Karpas-422 (cell line): ENCODE measurements at regions not wholly inside any gene's neighbourhood (a gene's known extent, or its start where the extent isn't known, plus 50 kb on each side); places are given as distances from the start of the nearest gene placed in this dataset.

Experiments
- DNase-seq: peaks from one replicate; pipeline ENCODE4 v3.0.0-alpha.2; 2015
- H2AFZ ChIP-seq: fragments of 200-600 bp; sonication (generic); 2 replicates; pipeline ENCODE4 v1.6.1; 2014; ENCODE audit warnings: antibody characterized with exemption, low read length, mixed read lengths
- H3K27ac ChIP-seq: fragments of 200-600 bp; sonication (generic); 2 replicates; pipeline ENCODE4 v1.5.1; 2014; ENCODE audit warnings: mild to moderate bottlenecking, low read length, moderate library complexity
- H3K27me3 ChIP-seq: fragments of 200-600 bp; sonication (generic); 2 replicates; pipeline ENCODE4 v1.6.1; 2014; ENCODE audit warnings: low read length, mixed read lengths
- H3K36me3 ChIP-seq: fragments of 200-600 bp; sonication (generic); 2 replicates; pipeline ENCODE4 v1.6.1; 2014; ENCODE audit warnings: low read length, mixed read lengths; ENCODE audit not compliant: insufficient read depth
- H3K4me1 ChIP-seq: fragments of 200-600 bp; sonication (generic); 2 replicates; pipeline ENCODE4 v1.6.1; 2014; ENCODE audit warnings: mild to moderate bottlenecking, low read length, mixed read lengths
- H3K4me2 ChIP-seq: fragments of 200-600 bp; sonication (generic); 2 replicates; pipeline ENCODE4 v1.6.1; 2014; ENCODE audit warnings: low read length, low read depth, mild to moderate bottlenecking; ENCODE audit not compliant: poor library complexity, severe bottlenecking
- H3K4me3 ChIP-seq: fragments of 200-600 bp; sonication (generic); 2 replicates; pipeline ENCODE4 v1.5.1; 2014; ENCODE audit warnings: mild to moderate bottlenecking, antibody characterized with exemption, low read length, mixed read lengths
- H3K79me2 ChIP-seq: fragments of 200-600 bp; sonication (generic); 2 replicates; pipeline ENCODE4 v1.6.1; 2014; ENCODE audit warnings: mild to moderate bottlenecking, low read length, mixed read lengths
- H3K9ac ChIP-seq: fragments of 200-600 bp; sonication (generic); 2 replicates; pipeline ENCODE4 v1.6.0; 2014; ENCODE audit warnings: low read length
- H3K9me2 ChIP-seq: fragments of 200-600 bp; sonication (generic), shearing (Covaris generic); replicated peaks from 2 replicates; pipeline ENCODE4 v1.6.0; 2014; ENCODE audit warnings: mild to moderate bottlenecking, low read length, moderate library complexity; ENCODE audit not compliant: insufficient read depth
- H3K9me3 ChIP-seq: fragments of 300-700, 200-600 bp; sonication (generic); 2 replicates; pipeline ENCODE4 v1.6.1; 2014; ENCODE audit warnings: low read length, mixed read lengths
- H4K20me1 ChIP-seq: fragments of 200-600 bp; sonication (generic); 2 replicates; pipeline ENCODE4 v1.6.1; 2014; ENCODE audit warnings: mild to moderate bottlenecking, antibody characterized with exemption, low read length, low read depth; ENCODE audit not compliant: insufficient read depth

- H3K4me2 ChIP-seq, result no peak overlapping the region
- H2AFZ ChIP-seq, result no peak overlapping the region
- no peaks in the 10 kb centered on the region for H3K79me2 ChIP-seq
Measured at GRCh38 chr1:219271818-219272535, 98.3 kb downstream of the LYPLAL1 start.

GRCh38 chr1:219269171-219269570 lies 95.5 kb downstream of the LYPLAL1 start:
- no peak overlapping the region for H3K4me2 ChIP-seq

More at GRCh38 chr1:219271818-219272535, 98.3 kb downstream of the LYPLAL1 start:
- no peaks in the 10 kb centered on the region for H3K27me3 ChIP-seq
- no peaks in the 10 kb centered on the region for H3K36me3 ChIP-seq
- no peaks in the 10 kb centered on the region for H3K9me3 ChIP-seq
- H3K27ac ChIP-seq, result no peak overlapping the region
- H3K9me2 ChIP-seq, result no peaks in the 10 kb centered on the region
- H3K4me1 ChIP-seq, result peaks cover 26% of the 10 kb centered on the region
- H4K20me1 ChIP-seq, result no peaks in the 10 kb centered on the region
- no peak overlapping the region for H3K4me3 ChIP-seq
- no peak overlapping the region for H3K9ac ChIP-seq
- DNase-seq, result no peak

GRCh38 chr1:219266524-219266923 lies 92.8 kb downstream of the LYPLAL1 start:
- H3K27ac ChIP-seq, result no peak overlapping the region
- no peaks in the 10 kb centered on the region for H4K20me1 ChIP-seq
- no peak overlapping the region for H3K9ac ChIP-seq
- H3K4me3 ChIP-seq, result no peak overlapping the region
- no peak for DNase-seq
- 0 out of 2 replicates have a peak, but pooled peaks cover 10% of the 10 kb centered on the region for H3K79me2 ChIP-seq
- no peak overlapping the region for H2AFZ ChIP-seq
- peaks cover 26% of the 10 kb centered on the region for H3K4me1 ChIP-seq
- no peak overlapping the region for H3K4me2 ChIP-seq
- no peaks in the 10 kb centered on the region for H3K36me3 ChIP-seq
- H3K9me2 ChIP-seq, result no peaks in the 10 kb centered on the region
- H3K27me3 ChIP-seq, result no peaks in the 10 kb centered on the region
- H3K9me3 ChIP-seq, result no peaks in the 10 kb centered on the region

More at GRCh38 chr1:219269171-219269570, 95.5 kb downstream of the LYPLAL1 start:
- Histone ChIP-seq H3K79me2 (0 out of 2 replicates have a peak, but pooled peaks cover 4% of the 10 kb centered on the region), H3K9me2 (no peaks in the 10 kb centered on the region), H3K4me3 (no peak overlapping the region), H3K4me1 (peaks cover 26% of the 10 kb centered on the region), H3K9ac (no peak overlapping the region), H4K20me1 (no peaks in the 10 kb centered on the region), H3K27ac (0 out of 2 replicates have a peak overlapping the region, but pooled peaks have one; percentile 38), H3K36me3 (no peaks in the 10 kb centered on the region), H2AFZ (no peak overlapping the region), H3K27me3 (no peaks in the 10 kb centered on the region), H3K9me3 (no peaks in the 10 kb centered on the region)
- DNase-seq, result no peak

GRCh38 chr1:219265026-219265515 lies 91.4 kb downstream of the LYPLAL1 start:
- Histone ChIP-seq H3K27ac (no peak overlapping the region), H3K4me3 (no peak overlapping the region), H3K9me2 (no peaks in the 10 kb centered on the region), H3K9me3 (peaks cover 6% of the 10 kb centered on the region; the same call in 1 of the 2 replicates), H3K27me3 (no peaks in the 10 kb centered on the region), H3K79me2 (0 out of 2 replicates have a peak, but pooled peaks cover 10% of the 10 kb centered on the region), H3K36me3 (no peaks in the 10 kb centered on the region), H3K4me2 (no peak overlapping the region), H3K9ac (no peak overlapping the region), H2AFZ (no peak overlapping the region), H4K20me1 (no peaks in the 10 kb centered on the region), H3K4me1 (peaks cover 21% of the 10 kb centered on the region)
- no peak for DNase-seq

GRCh38 chr1:219264561-219264960 lies 90.9 kb downstream of the LYPLAL1 start:
- Histone ChIP-seq H3K27ac (no peak overlapping the region), H4K20me1 (no peaks in the 10 kb centered on the region), H2AFZ (no peak overlapping the region), H3K9ac (no peak overlapping the region), H3K4me1 (peaks cover 16% of the 10 kb centered on the region), H3K9me3 (peaks cover 6% of the 10 kb centered on the region; the same call in 1 of the 2 replicates), H3K9me2 (no peaks in the 10 kb centered on the region), H3K4me2 (no peak overlapping the region), H3K36me3 (no peaks in the 10 kb centered on the region), H3K79me2 (0 out of 2 replicates have a peak, but pooled peaks cover 10% of the 10 kb centered on the region), H3K4me3 (no peak overlapping the region), H3K27me3 (no peaks in the 10 kb centered on the region)
- no peak for DNase-seq
